ENCODE measurements at regions not wholly inside any gene's neighbourhood (a gene's known extent, or its start where the extent isn't known, plus 50 kb on each side); places are given as distances from the start of the nearest gene placed in this dataset.

- peak; percentile 79 for DNase-seq
These were observed 608.4 kb downstream of the EPHA7 start for GRCh38 chr6:92810913-92811312.

DNA sequence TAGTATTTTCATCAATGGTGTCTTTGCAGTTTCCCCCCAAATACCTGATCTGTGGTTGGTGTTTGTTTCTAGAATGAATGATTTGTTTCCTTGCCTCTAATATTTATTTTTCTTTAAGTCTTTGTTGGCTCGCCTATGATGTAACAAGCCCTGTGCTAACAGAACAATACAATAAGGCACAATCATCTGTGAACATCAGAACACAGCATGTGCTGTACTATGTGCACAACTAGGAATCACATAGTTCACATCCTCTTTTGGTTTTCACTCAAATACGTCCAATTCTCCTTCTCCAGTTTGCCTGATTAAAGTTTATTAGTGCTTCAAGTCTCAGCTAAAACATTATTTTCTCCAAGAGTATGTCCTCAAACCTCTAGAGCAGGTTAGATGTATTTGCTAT, 613.1 kb downstream of the EPHA7 start:
- peak; percentile 2 for DNase-seq

GRCh38 chr6:92791403-92791802, 628.0 kb downstream of the EPHA7 start:
- DNase-seq: no peak

DNA sequence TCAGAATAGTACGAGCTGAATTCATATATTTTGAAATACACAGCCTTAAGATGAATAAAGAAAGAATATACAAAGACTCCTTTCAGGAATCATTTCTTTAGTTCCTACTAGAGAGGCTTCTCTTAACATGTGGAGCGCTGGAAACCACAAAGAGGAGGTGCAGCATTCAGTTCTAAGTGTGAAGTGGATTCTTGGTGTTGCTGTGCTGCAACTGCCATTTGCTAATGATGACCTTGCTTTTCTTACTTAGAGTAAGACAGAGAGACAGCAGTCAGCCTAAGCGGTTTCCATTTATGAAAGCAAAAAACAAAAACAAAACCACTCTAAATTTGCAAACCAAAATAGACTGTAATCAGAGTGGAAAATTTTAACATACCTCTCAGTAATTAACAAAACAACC, 629.0 kb downstream of the EPHA7 start:
- DNase-seq: no peak

DNA sequence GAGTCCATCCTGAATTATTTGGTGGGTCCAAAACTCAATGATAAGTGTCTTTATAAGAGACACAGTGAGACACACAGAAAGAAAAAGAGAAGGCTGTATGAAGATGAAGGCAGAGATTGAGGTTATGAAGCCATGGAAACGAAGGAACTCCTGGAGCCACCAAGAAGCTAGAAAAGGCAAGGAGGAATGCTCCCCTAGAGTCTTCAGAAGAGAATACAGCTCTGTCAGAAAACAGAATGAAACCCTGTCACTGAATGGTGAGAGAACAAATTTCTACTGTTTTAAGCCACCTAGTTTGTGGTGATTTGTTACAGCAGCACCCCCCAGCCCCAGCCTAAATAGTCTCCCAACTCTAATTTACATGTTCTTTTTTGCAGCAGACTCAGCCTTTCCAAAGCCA, 635.1 kb downstream of the EPHA7 start:
- no peak for DNase-seq

DNA sequence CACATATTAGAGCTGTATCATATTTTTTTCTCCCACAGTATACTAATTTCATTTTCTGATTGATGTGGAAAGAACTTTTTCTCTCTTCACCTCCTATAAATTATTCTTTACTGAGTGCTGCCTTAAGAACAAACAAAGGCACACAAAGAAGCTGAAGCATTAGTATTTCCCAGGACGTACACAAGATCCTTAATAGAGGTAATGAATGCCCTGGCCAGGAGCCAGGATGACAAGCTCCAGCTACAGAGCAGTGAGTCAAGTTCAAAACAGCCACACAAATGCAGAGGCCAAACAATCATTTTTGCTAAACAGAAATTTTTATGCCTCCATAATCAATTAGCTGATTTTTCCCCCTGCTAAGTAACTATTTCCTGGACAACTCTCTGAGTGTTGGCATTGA, 639.6 kb downstream of the EPHA7 start:
- DNase-seq: peak; percentile 75

DNA sequence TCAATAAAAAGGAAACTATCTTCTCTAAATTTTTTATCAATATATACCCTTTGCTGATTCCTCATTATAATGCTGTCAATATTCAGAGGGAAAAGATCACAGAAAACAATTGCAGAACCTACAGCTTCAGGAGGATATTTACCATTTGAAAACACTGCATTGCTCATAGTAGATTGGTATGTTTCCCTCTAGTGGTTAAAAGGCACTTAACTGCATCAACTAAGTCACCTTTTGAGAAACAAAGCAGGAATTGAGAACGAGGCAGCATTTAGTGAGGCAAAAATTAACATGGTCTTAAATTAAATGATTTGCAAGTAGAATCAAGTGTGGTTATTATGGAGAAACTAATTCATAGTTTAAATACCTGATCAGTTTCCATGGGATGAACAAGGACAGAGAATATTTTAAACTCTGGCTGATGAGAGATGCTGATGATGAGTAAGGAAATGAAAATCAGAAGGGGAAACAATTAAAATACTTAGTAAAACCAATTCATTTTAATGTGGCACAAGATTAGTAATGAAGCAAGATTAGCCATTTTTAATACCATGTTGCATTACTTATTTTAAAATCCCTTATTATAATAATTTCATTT, 642.1 kb downstream of the EPHA7 start:
- peak; percentile 56 for DNase-seq

DNA sequence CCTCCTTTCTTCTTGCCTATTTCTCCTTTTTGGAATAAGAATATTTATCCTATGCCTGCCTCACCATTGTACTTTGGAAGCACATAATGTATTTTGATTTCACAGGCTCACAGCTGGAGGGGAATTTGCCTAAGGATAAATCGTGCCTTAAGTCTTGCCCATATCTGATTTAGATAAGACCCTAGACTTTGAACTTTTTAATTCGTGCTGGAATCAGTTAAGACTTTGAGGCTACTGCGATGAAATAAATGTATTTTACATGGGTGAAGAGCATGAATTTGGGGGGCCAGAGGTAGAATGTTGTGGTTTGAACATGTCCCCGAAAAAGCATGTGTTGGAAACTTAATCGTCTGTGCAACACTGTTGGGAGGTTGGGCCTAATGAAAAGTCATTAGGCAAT, 648.8 kb downstream of the EPHA7 start:
- DNase-seq: no peak

- no peak for DNase-seq
These were observed 652.3 kb downstream of the EPHA7 start for GRCh38 chr6:92767101-92767500.

- no peak for DNase-seq
These were observed 655.7 kb downstream of the EPHA7 start for GRCh38 chr6:92763680-92764079.

GRCh38 chr6:92763274-92763584, 656.1 kb downstream of the EPHA7 start:
- DNase-seq: no peak

DNA sequence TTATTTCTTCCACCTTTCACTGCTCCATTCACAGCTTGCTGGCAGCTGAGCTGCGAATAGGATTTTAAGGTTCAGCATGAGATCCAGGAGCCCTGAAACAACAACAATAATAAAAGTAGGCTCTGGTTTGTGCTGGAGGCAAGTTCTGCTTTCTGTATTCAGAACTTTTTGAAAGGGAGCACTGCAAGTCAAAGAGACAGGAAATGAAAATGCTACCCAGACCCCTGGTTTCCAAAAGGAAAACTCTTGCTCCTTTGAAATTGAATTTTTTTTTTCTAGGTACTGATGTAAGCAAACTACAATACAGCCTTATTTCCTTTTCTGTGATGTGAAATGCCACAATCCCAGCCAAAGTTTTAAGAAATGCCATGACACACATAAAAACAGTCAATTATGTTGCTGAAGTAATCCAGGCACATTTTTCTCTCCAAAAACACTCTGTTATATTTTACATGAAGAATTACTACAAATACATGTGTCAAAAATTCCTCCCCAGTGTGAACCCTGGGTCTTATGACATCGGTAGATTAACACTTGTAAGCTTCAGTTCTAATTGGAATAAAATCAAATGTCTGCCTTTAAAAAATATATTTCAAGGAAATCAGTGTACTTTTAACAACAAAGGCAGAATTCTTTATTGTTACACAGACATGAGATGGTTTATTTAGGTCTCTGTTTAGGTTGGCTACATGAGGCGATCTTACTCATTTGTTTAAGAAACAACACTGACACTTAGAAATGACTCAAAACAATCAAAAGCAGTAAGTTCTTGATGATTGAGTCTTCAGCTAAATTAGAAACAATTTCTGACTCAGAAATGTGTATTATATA, 656.7 kb downstream of the EPHA7 start:
- no peak for DNase-seq

GRCh38 chr6:92759178-92759577, 660.2 kb downstream of the EPHA7 start:
- no peak for DNase-seq

DNA sequence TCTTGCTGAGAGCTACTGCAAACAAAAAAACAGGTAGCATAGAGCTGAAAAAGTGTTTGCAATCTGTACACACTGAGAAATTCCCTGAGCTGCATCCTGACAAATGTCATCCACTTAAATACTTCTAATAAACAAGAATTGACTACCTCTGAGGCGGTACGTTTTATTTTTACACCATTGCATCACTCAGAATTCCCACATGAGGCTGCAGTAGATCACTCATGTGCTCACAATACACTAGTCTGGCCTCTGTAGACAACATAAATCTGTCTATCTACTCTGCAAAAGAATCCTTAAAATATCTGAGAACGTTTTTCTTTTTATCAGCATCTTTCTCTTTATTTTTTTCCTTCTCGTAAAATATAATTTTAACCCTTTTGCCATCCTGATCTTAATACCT, 661.4 kb downstream of the EPHA7 start:
- DNase-seq: no peak

DNA sequence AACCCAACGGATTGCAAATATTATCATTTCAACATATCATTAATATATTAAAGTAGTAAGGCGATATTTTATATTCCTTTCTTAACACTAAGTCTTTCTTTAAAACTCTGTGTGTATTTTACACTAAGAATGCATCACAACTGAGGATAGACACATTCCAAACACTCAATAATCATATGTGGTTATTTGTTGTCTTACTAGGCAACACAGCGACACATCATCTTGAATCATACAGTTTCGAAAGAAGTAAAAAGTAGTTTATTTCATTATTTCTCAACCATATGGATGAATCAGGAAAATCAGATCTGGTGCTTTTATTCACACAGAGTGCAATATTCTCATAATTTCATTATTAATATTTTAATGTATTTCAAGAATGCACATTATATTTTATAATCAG, 662.4 kb downstream of the EPHA7 start:
- no peak for DNase-seq

- no peak for DNase-seq
These were observed 665.4 kb downstream of the EPHA7 start for GRCh38 chr6:92753956-92754355.

GRCh38 chr6:92752114-92752513, 667.2 kb downstream of the EPHA7 start:
- no peak for DNase-seq

DNA sequence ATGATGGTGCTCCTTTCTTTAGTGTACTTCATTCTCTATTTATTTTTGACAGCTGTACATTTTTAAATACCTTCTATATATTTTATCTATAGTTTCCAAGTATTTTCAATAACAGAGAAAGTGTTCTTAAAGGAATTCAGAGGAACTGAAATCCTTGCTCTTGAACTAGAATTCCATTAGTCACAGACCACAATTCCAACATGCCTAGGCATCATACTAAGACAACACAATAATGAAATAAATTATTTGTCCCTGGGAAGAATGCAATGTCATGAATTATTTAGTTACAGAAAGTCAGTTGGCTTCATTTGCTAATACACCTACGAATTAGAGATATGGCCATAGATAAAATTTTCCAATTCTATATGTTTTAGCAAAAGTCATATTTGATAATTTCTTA, 671.2 kb downstream of the EPHA7 start:
- DNase-seq: no peak

DNA sequence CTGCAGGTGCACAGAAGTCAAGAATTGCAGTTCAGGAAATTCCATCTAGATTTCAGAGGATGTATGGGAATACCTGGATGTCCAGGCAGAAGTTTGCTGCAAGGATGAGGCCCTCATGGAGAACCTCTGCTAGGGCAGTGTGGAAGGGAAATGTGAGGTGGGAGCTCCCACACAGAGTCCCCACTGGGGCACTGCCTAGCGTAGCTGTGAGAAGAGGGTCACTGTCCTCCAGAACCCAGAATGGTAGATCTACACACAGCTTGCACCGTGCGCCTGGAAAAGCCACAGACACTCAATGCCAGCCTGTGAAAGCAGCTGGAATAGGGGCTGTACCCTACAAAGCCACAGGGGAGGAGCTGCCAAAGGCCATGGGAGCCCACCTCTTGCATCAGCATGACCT, 681.4 kb downstream of the EPHA7 start:
- DNase-seq: no peak

GRCh38 chr6:92723390-92723931, 695.9 kb downstream of the EPHA7 start:
- no peak for DNase-seq

DNA sequence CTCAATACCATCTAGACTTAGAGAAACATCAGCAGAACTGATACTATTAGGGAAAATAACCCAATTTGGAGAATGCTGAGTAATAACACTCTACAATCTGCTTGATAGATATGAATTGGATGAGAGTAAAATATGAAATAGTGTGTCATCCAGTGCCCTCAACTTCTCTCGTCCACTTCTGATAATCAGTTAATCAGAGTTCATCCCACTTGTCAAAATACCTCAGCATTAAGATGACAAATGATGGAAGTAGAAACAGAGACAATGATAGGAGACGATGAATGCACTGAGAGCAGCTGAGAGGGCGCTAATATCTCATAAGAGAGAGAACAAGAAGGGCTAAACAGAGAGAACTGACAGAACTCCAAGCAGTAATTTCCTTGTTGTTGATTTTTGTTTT, 699.6 kb downstream of the EPHA7 start:
- no peak for DNase-seq

DNA sequence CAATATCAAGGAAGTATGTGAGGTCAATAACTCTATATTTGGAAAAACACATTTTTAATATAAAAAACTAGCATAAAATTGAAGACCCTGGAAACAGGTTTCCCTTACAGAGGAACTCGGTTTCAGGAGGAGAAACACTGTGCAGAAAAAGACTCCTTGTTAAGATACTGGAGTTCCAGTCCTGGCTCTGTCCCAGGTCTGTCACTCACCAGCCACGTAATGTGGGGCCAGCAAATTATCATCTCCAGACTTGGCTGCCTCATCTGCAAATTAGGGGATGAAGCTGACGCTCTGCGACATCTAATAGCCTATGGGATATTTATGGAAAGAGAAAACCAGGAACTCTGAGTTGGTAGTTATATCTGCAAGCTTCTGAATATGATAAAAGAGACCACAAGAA, 702.7 kb downstream of the EPHA7 start:
- DNase-seq: no peak

GRCh38 chr6:92715991-92716390, 703.4 kb downstream of the EPHA7 start:
- no peak for DNase-seq

GRCh38 chr6:92714346-92714745, 705.0 kb downstream of the EPHA7 start:
- DNase-seq: no peak

- no peak for DNase-seq
These were observed 709.3 kb downstream of the EPHA7 start for GRCh38 chr6:92710048-92710447.

All from NCI-H146 (cell line).